ENCODE measurements at regions not wholly inside any gene's neighbourhood (a gene's known extent, or its start where the extent isn't known, plus 50 kb on each side); places are given as distances from the start of the nearest gene placed in this dataset.
"Not testable (repeated sequence)": the region's sequence is repeated elsewhere in the genome, so short reads cannot be mapped to it uniquely, and the experiment has no call there.

- Mint-ChIP-seq H3K36me3 (ENCODE audit: insufficient read depth in 2 of 2) (no peaks in the 10 kb centered on the region), H3K27me3 (ENCODE audit: low read depth) (no peaks in the 10 kb centered on the region), H3K4me3 (no peak overlapping the region), H3K27ac (no peak overlapping the region), H3K4me1 (ENCODE audit: low read depth) (no peaks in the 10 kb centered on the region), H3K9me3 (no peaks in the 10 kb centered on the region)
- ATAC-seq (replicated peaks in 1 of 2) (no peak), DNase-seq (no peak)
These were observed 115.5 kb upstream of the CALCR start for GRCh38 chr7:93690021-93690420.

GRCh38 chr7:93678185-93678584 lies 103.7 kb upstream of the CALCR start:
- H3K4me1 Mint-ChIP-seq (ENCODE audit: low read depth) = no peaks in the 10 kb centered on the region

GRCh38 chr7:93663561-93664299 lies 89.2 kb upstream of the CALCR start:
- DNase-seq = no peak
- Mint-ChIP-seq H3K36me3 (ENCODE audit: insufficient read depth in 2 of 2) (no peaks in the 10 kb centered on the region), H3K9me3 (peaks cover 0 to 2% of the 10 kb centered on the region in 2 donors), H3K27me3 (ENCODE audit: low read depth) (no peaks in the 10 kb centered on the region), H3K4me1 (ENCODE audit: low read depth) (no peaks in the 10 kb centered on the region), H3K27ac (no peak overlapping the region), H3K4me3 (no peak overlapping the region)
- ATAC-seq (replicated peaks in 1 of 2) = no peak

More at GRCh38 chr7:93678185-93678584, 103.7 kb upstream of the CALCR start:
- Mint-ChIP-seq H3K36me3 (ENCODE audit: insufficient read depth in 2 of 2) (no peaks in the 10 kb centered on the region), H3K27ac (no peak overlapping the region), H3K4me3 (no peak overlapping the region), H3K27me3 (ENCODE audit: low read depth) (no peaks in the 10 kb centered on the region), H3K9me3 (no peaks in the 10 kb centered on the region)
- DNase-seq (no peak), ATAC-seq (replicated peaks in 1 of 2) (no peak)

- not testable (repeated sequence) for H3K27ac Mint-ChIP-seq; ATAC-seq (replicated peaks in 1 of 2); H3K9me3 Mint-ChIP-seq; H3K27me3 Mint-ChIP-seq (ENCODE audit: low read depth); H3K36me3 Mint-ChIP-seq (ENCODE audit: insufficient read depth in 2 of 2); H3K4me3 Mint-ChIP-seq; DNase-seq; H3K4me1 Mint-ChIP-seq (ENCODE audit: low read depth)
These were observed 83.6 kb upstream of the CALCR start for GRCh38 chr7:93658163-93658562.

GRCh38 chr7:93651603-93652159 lies 77.2 kb upstream of the CALCR start:
- Mint-ChIP-seq H3K4me1 (ENCODE audit: low read depth) (no peaks in the 10 kb centered on the region), H3K27me3 (ENCODE audit: low read depth) (no peaks in the 10 kb centered on the region), H3K9me3 (no peaks in the 10 kb centered on the region), H3K4me3 (no peak overlapping the region), H3K36me3 (ENCODE audit: insufficient read depth in 2 of 2) (no peaks in the 10 kb centered on the region), H3K27ac (no peak overlapping the region)
- no peak for ATAC-seq (replicated peaks in 1 of 2)
- no peak for DNase-seq

- Mint-ChIP-seq H3K36me3 (ENCODE audit: insufficient read depth in 2 of 2) (no peaks in the 10 kb centered on the region), H3K4me1 (ENCODE audit: low read depth) (no peaks in the 10 kb centered on the region), H3K27ac (no peak overlapping the region), H3K4me3 (no peak overlapping the region), H3K9me3 (no peaks in the 10 kb centered on the region), H3K27me3 (ENCODE audit: low read depth) (no peaks in the 10 kb centered on the region)
- DNase-seq (no peak), ATAC-seq (replicated peaks in 1 of 2) (no peak)
These were observed 72.0 kb upstream of the CALCR start for GRCh38 chr7:93646538-93646937.

- H3K4me3 Mint-ChIP-seq = no peak overlapping the region
- no peaks in the 10 kb centered on the region for H3K4me1 Mint-ChIP-seq (ENCODE audit: low read depth)
- H3K27me3 Mint-ChIP-seq (ENCODE audit: low read depth) = no peaks in the 10 kb centered on the region
These were observed 61.8 kb upstream of the CALCR start for GRCh38 chr7:93636276-93636675.

GRCh38 chr7:93632371-93632770 lies 57.8 kb upstream of the CALCR start:
- no peak overlapping the region for H3K4me3 Mint-ChIP-seq
- H3K27me3 Mint-ChIP-seq (ENCODE audit: low read depth) = no peaks in the 10 kb centered on the region
- H3K9me3 Mint-ChIP-seq = no peaks in the 10 kb centered on the region
- H3K36me3 Mint-ChIP-seq (ENCODE audit: insufficient read depth in 2 of 2) = no peaks in the 10 kb centered on the region
- H3K4me1 Mint-ChIP-seq (ENCODE audit: low read depth) = no peaks in the 10 kb centered on the region
- DNase-seq = no peak
- H3K27ac Mint-ChIP-seq = no peak overlapping the region
- ATAC-seq (replicated peaks in 1 of 2) = no peak

More at GRCh38 chr7:93636276-93636675, 61.8 kb upstream of the CALCR start:
- Mint-ChIP-seq H3K9me3 (no peaks in the 10 kb centered on the region), H3K27ac (no peak overlapping the region), H3K36me3 (ENCODE audit: insufficient read depth in 2 of 2) (no peaks in the 10 kb centered on the region)
- ATAC-seq (replicated peaks in 1 of 2) (no peak), DNase-seq (no peak)

GRCh38 chr7:93629291-93629801 lies 54.8 kb upstream of the CALCR start:
- DNase-seq (no peak), ATAC-seq (replicated peaks in 1 of 2) (no peak)
- Mint-ChIP-seq H3K4me3 (no peak overlapping the region), H3K9me3 (no peaks in the 10 kb centered on the region), H3K4me1 (ENCODE audit: low read depth) (no peaks in the 10 kb centered on the region), H3K36me3 (ENCODE audit: insufficient read depth in 2 of 2) (no peaks in the 10 kb centered on the region), H3K27ac (no peak overlapping the region), H3K27me3 (ENCODE audit: low read depth) (no peaks in the 10 kb centered on the region)

GRCh38 chr7:93626869-93627268 lies 52.3 kb upstream of the CALCR start:
- no peaks in the 10 kb centered on the region for H3K9me3 Mint-ChIP-seq
- no peak for ATAC-seq (replicated peaks in 1 of 2)
- DNase-seq = no peak
- H3K4me3 Mint-ChIP-seq = no peak overlapping the region
- H3K27ac Mint-ChIP-seq = no peak overlapping the region
- no peaks in the 10 kb centered on the region for H3K36me3 Mint-ChIP-seq (ENCODE audit: insufficient read depth in 2 of 2)
- H3K27me3 Mint-ChIP-seq (ENCODE audit: low read depth) = no peaks in the 10 kb centered on the region
- no peaks in the 10 kb centered on the region for H3K4me1 Mint-ChIP-seq (ENCODE audit: low read depth)
